ENCODE measurements at regions not wholly inside any gene's neighbourhood (a gene's known extent, or its start where the extent isn't known, plus 50 kb on each side); places are given as distances from the start of the nearest gene placed in this dataset.

DNA sequence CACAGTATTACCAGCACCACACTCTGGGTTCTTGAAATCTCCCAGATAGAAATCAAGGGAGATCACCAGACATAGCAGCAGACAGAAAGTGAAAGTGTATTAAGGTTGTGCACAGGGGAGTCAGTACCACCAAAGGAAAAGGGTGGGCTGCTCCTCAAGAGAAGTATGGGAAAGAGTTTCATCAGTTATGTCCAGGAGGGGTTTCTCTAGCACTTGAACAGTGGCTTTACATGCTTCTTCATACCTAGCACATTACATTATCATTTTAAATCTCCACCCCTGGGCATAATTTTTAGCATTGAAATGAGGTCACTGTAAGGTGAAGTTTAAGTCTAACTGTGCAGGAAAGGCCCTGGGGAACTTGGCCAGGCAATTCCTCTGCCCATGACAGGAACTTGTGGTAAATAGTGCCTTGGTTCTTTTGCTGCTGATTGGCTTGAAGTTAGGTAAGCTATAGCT lies 601.0 kb downstream of the NUF2 start:
- Histone ChIP-seq H3K27ac (ENCODE audit: low read depth in 2 of 2, low read length in 1 of 2) (no peak overlapping the region), H3K4me3 (ENCODE audit: low read depth in 2 of 2, low read length in 1 of 2) (no peak overlapping the region), H3K4me1 (ENCODE audit: control insufficient read depth in 1 of 2, insufficient read depth in 2 of 2, low read depth in 1 of 2, low read length in 1 of 2) (no peaks in the 10 kb centered on the region; a peak in 1 of 4 replicates), H4K20me1 (ENCODE audit: insufficient read depth) (no peaks in the 10 kb centered on the region), H3F3A (replicated peaks; ENCODE audit: insufficient read depth) (no peaks in the 10 kb centered on the region), H3K27me3 (ENCODE audit: insufficient read depth) (no peaks in the 10 kb centered on the region), H3K4me2 (no peak overlapping the region), H3K9ac (no peak overlapping the region), H2AFZ (ENCODE audit: low read depth) (no peak overlapping the region), H3K79me2 (ENCODE audit: insufficient read depth) (no peaks in the 10 kb centered on the region), H3K9me2 (no peaks in the 10 kb centered on the region), H3K9me3 (no peaks in the 10 kb centered on the region), H3K36me3 (replicated peaks in 1 of 2; ENCODE audit: control insufficient read depth in 1 of 2, insufficient read depth in 2 of 2, low read length in 1 of 2) (no peaks in the 10 kb centered on the region)
- no peak for DNase-seq
- ChIA-PET CTCF (no interaction called here), POLR2A (no interaction called here)
- TF ChIP-seq, protein P1, sequence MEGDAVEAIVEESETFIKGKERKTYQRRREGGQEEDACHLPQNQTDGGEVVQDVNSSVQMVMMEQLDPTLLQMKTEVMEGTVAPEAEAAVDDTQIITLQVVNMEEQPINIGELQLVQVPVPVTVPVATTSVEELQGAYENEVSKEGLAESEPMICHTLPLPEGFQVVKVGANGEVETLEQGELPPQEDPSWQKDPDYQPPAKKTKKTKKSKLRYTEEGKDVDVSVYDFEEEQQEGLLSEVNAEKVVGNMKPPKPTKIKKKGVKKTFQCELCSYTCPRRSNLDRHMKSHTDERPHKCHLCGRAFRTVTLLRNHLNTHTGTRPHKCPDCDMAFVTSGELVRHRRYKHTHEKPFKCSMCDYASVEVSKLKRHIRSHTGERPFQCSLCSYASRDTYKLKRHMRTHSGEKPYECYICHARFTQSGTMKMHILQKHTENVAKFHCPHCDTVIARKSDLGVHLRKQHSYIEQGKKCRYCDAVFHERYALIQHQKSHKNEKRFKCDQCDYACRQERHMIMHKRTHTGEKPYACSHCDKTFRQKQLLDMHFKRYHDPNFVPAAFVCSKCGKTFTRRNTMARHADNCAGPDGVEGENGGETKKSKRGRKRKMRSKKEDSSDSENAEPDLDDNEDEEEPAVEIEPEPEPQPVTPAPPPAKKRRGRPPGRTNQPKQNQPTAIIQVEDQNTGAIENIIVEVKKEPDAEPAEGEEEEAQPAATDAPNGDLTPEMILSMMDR (IDR thresholded peaks at IDR 0.05): no peak
- TF ChIP-seq GABPA (IDR thresholded peaks at IDR 0.05; ENCODE audit: low read depth) (no peak), EP300 (IDR thresholded peaks at IDR 0.05; ENCODE audit: borderline replicate concordance in 1 of 2, low read depth in 1 of 2, low read length in 1 of 2) (no peak), POLR2AphosphoS5 (IDR thresholded peaks at IDR 0.05; ENCODE audit: low read depth, low read length) (no peak), SIN3A (IDR thresholded peaks at IDR 0.05; ENCODE audit: borderline replicate concordance, low read depth, low read length) (no peak), NRF1 (IDR thresholded peaks at IDR 0.05; ENCODE audit: low read depth, low read length) (no peak), GATA2 (CRISPR knock-in tag; IDR thresholded peaks at IDR 0.05) (no peak), TAF1 (IDR thresholded peaks at IDR 0.05; ENCODE audit: borderline replicate concordance, low read depth, low read length) (no peak), FOXM1 (IDR thresholded peaks at IDR 0.05; ENCODE audit: low read depth) (no peak), FOSL2 (IDR thresholded peaks at IDR 0.05; ENCODE audit: borderline replicate concordance, low read depth) (no peak), RFX5 (IDR thresholded peaks at IDR 0.05; ENCODE audit: low read length) (no peak), CHD2 (IDR thresholded peaks at IDR 0.05; ENCODE audit: low read length, partially characterized antibody) (no peak), TCF12 (IDR thresholded peaks at IDR 0.05) (no peak), NFIC (IDR thresholded peaks at IDR 0.05; ENCODE audit: borderline replicate concordance) (no peak), RAD21 (IDR thresholded peaks at IDR 0.05; ENCODE audit: low read length) (no peak), MXI1 (IDR thresholded peaks at IDR 0.05; ENCODE audit: low read depth, low read length) (no peak), RCOR1 (IDR thresholded peaks at IDR 0.05; ENCODE audit: low read length) (no peak), JUND (IDR thresholded peaks at IDR 0.05) (no peak)
- TF ChIP-seq, protein P2, sequence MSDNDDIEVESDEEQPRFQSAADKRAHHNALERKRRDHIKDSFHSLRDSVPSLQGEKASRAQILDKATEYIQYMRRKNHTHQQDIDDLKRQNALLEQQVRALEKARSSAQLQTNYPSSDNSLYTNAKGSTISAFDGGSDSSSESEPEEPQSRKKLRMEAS (IDR thresholded peaks at IDR 0.05; ENCODE audit: low read depth): no peak
- TF ChIP-seq, protein P3, sequence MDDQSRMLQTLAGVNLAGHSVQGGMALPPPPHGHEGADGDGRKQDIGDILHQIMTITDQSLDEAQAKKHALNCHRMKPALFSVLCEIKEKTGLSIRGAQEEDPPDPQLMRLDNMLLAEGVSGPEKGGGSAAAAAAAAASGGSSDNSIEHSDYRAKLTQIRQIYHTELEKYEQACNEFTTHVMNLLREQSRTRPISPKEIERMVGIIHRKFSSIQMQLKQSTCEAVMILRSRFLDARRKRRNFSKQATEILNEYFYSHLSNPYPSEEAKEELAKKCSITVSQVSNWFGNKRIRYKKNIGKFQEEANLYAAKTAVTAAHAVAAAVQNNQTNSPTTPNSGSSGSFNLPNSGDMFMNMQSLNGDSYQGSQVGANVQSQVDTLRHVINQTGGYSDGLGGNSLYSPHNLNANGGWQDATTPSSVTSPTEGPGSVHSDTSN (IDR thresholded peaks at IDR 0.05): no peak

Data from SK-N-SH (cell line).